Vagina (tissue), 2 donors: ENCODE measurements at regions not wholly inside any gene's neighbourhood (a gene's known extent, or its start where the extent isn't known, plus 50 kb on each side); places are given as distances from the start of the nearest gene placed in this dataset.

Source experiments
- POLR2AphosphoS5 ChIP-seq, 2 donors: sonication (generic); formaldehyde crosslinking; IDR thresholded peaks; one replicate each; pipeline ENCODE4 v1.9.0; 2017; ENCODE audit warnings: antibody characterized with exemption in 2 of 2, mild to moderate bottlenecking in 2 of 2, low read depth in 1 of 2; ENCODE audit not compliant: insufficient read depth in 1 of 2
- TF ChIP-seq, protein P1 (sequence below), 3 experiments: fragments of 450-650 bp in 2 of 3; fragments of 200-600 bp in 1 of 3; sonication (generic) in 1 of 3; IDR thresholded peaks; one replicate each; pipeline ENCODE4 v1.5.1; 2017 to 2019; ENCODE audit warnings: antibody characterized with exemption in 3 of 3, mild to moderate bottlenecking in 2 of 3, moderate library complexity in 2 of 3

DNA sequence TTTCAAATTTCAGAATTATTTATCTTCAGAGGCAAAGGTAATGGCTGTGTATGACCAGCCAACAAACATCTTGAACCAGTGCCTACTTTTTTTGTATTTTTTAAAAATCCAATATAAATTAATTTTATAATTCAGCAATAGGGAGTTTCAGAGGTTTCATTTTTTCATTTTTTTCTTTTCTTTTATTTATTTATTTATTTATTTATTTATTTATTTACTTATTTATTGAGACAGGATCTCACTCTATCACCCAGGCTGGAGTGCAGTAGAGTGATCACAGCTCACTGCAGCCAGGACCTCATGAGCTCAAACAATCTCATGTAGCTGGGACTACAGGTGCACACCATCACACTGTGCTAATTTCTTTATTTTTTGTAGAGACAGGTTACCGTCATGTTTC is 250.5 kb downstream of the TMEM47 start:
- TF ChIP-seq, protein P1, sequence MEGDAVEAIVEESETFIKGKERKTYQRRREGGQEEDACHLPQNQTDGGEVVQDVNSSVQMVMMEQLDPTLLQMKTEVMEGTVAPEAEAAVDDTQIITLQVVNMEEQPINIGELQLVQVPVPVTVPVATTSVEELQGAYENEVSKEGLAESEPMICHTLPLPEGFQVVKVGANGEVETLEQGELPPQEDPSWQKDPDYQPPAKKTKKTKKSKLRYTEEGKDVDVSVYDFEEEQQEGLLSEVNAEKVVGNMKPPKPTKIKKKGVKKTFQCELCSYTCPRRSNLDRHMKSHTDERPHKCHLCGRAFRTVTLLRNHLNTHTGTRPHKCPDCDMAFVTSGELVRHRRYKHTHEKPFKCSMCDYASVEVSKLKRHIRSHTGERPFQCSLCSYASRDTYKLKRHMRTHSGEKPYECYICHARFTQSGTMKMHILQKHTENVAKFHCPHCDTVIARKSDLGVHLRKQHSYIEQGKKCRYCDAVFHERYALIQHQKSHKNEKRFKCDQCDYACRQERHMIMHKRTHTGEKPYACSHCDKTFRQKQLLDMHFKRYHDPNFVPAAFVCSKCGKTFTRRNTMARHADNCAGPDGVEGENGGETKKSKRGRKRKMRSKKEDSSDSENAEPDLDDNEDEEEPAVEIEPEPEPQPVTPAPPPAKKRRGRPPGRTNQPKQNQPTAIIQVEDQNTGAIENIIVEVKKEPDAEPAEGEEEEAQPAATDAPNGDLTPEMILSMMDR (IDR thresholded peaks at IDR 0.05) = no peak
- no peak for TF ChIP-seq POLR2AphosphoS5 (IDR thresholded peaks at IDR 0.05; ENCODE audit: insufficient read depth in 1 of 2, low read depth in 1 of 2)
